Ovary (tissue), 3 donors: ENCODE measurements at regions not wholly inside any gene's neighbourhood (a gene's known extent, or its start where the extent isn't known, plus 50 kb on each side); places are given as distances from the start of the nearest gene placed in this dataset.

ENCODE experiments used
- EP300 ChIP-seq: sonication (generic); formaldehyde crosslinking; IDR thresholded peaks from one replicate; pipeline ENCODE4 v1.6.1; 2017; ENCODE audit warnings: antibody characterized with exemption
- POLR2A ChIP-seq: fragments of 450-650 bp; IDR thresholded peaks from one replicate; pipeline ENCODE4 v1.6.1; 2017; ENCODE audit warnings: antibody characterized with exemption, mild to moderate bottlenecking, moderate library complexity
- TF ChIP-seq, protein P1 (sequence below), 3 donors: fragments of 450-650 bp in 2 of 3; fragments of 200-600 bp in 1 of 3; IDR thresholded peaks; one replicate each; pipeline versions ENCODE4 v1.5.1 to v1.8.0; 2016 to 2022; ENCODE audit warnings: antibody characterized with exemption in 3 of 3, mild to moderate bottlenecking in 1 of 3
- donor health status: DM: no; HTN: no; CAD: no.

DNA sequence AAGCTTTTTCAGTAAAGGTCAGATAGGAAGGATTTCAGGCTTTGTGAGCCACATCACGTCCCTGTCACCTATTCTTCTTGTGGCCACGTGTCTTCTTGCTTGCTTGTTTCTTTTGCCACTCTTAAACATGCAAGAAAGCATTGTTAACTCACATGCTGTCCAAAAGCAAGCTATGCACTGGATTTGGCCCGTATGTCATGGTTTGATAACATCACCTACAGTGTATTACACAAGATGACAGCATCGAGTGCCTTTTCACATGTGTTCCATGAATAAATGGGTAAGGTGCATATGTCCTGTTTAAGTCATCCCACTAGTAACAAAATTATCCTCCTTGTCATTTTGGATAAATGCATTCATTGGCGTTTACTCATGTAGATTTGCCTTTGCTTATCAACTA, 468.0 kb upstream of the FAT1 start:
- TF ChIP-seq, protein P1, sequence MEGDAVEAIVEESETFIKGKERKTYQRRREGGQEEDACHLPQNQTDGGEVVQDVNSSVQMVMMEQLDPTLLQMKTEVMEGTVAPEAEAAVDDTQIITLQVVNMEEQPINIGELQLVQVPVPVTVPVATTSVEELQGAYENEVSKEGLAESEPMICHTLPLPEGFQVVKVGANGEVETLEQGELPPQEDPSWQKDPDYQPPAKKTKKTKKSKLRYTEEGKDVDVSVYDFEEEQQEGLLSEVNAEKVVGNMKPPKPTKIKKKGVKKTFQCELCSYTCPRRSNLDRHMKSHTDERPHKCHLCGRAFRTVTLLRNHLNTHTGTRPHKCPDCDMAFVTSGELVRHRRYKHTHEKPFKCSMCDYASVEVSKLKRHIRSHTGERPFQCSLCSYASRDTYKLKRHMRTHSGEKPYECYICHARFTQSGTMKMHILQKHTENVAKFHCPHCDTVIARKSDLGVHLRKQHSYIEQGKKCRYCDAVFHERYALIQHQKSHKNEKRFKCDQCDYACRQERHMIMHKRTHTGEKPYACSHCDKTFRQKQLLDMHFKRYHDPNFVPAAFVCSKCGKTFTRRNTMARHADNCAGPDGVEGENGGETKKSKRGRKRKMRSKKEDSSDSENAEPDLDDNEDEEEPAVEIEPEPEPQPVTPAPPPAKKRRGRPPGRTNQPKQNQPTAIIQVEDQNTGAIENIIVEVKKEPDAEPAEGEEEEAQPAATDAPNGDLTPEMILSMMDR (IDR thresholded peaks at IDR 0.05), result no peak
- TF ChIP-seq POLR2A (no peak), EP300 (no peak)
